K562 (cell line): ENCODE measurements at regions not wholly inside any gene's neighbourhood (a gene's known extent, or its start where the extent isn't known, plus 50 kb on each side); places are given as distances from the start of the nearest gene placed in this dataset.

Source experiments
- ARID1B ChIP-seq: fragments of 450-650 bp; IDR thresholded peaks from 2 replicates; pipeline ENCODE4 v1.6.1; 2016; ENCODE audit warnings: antibody characterized with exemption, mild to moderate bottlenecking, inconsistent platforms
- CBFA2T3 ChIP-seq: fragments of 450-650 bp; IDR thresholded peaks from 2 replicates; pipeline ENCODE4 v1.6.1; 2017
- ELF1 ChIP-seq: fragments of 200-800 bp; sonication (Bioruptor generic); IDR thresholded peaks from 2 replicates; pipeline ENCODE4 v1.6.1; 2016; ENCODE audit warnings: missing genetic modification characterization, missing compliant biosample characterization
- EP300 ChIP-seq: IDR thresholded peaks from 2 replicates; pipeline ENCODE4 v1.6.1; 2012; ENCODE audit warnings: low read length, improper control_type of control experiment
- FOSL1 ChIP-seq: fragments of 200-800 bp; sonication (Bioruptor generic); conservative IDR thresholded peaks from 2 replicates; pipeline ENCODE4 v1.6.1; 2016; ENCODE audit warnings: missing genetic modification characterization, missing compliant biosample characterization
- MAFF ChIP-seq: IDR thresholded peaks from 2 replicates; pipeline ENCODE4 v1.6.1; 2012; ENCODE audit warnings: low read length, improper control_type of control experiment
- MAFG ChIP-seq: fragments of 450-650 bp; conservative IDR thresholded peaks from 2 replicates; pipeline ENCODE4 v1.6.1; 2016; ENCODE audit warnings: missing genetic modification characterization, missing compliant biosample characterization
- MTA2 ChIP-seq: fragments of 450-650 bp; IDR thresholded peaks from 2 replicates; pipeline ENCODE4 v1.6.1; 2016; ENCODE audit warnings: low read depth
- NFE2 ChIP-seq: IDR thresholded peaks from 2 replicates; pipeline ENCODE4 v1.6.1; 2014; ENCODE audit warnings: antibody characterized with exemption, low read depth
- NR2C2 ChIP-seq, 2 experiments: fragments of 200-800 bp in 1 of 2; sonication (Bioruptor generic) in 1 of 2; sonication (generic) in 1 of 2; formaldehyde crosslinking in 1 of 2; IDR thresholded peaks; 2 replicates each; pipeline versions ENCODE4 v1.6.1 to v1.8.0; 2016 to 2022; ENCODE audit warnings: mild to moderate bottlenecking in 1 of 2, missing compliant biosample characterization in 1 of 2, missing genetic modification characterization in 1 of 2, missing genetic modification reagents in 1 of 2
- PML ChIP-seq: IDR thresholded peaks from 2 replicates; pipeline ENCODE4 v1.6.1; 2012; ENCODE audit warnings: low read length, inconsistent platforms
- POLR2H ChIP-seq: IDR thresholded peaks from 2 replicates; pipeline ENCODE4 v1.6.1; 2016; ENCODE audit warnings: missing genetic modification characterization, low read depth, mild to moderate bottlenecking, control low read depth, missing compliant biosample characterization, moderate library complexity
- SMARCE1 ChIP-seq: fragments of 450-650 bp; IDR thresholded peaks from 2 replicates; pipeline ENCODE4 v1.7.1; 2016; ENCODE audit warnings: mild to moderate bottlenecking
- TAL1 ChIP-seq: fragments of 450-650 bp; IDR thresholded peaks from 2 replicates; pipeline ENCODE4 v1.6.1; 2016; ENCODE audit warnings: mild to moderate bottlenecking
- TEAD1 ChIP-seq, 2 experiments: fragments of 450-650 bp in 1 of 2; sonication (generic) in 1 of 2; formaldehyde crosslinking; IDR thresholded peaks; 2 replicates each; pipeline versions ENCODE4 v1.4.0 to v1.8.0; 2020 to 2022; ENCODE audit warnings: mild to moderate bottlenecking in 2 of 2, missing genetic modification reagents in 1 of 2
- TEAD4 ChIP-seq, 2 experiments: sonication (generic) in 1 of 2; formaldehyde crosslinking in 1 of 2; IDR thresholded peaks; 2 replicates each; pipeline versions ENCODE4 v1.6.1 to v1.8.0; 2012 to 2022; ENCODE audit warnings: borderline replicate concordance in 1 of 2, inconsistent platforms in 1 of 2, low read length in 1 of 2, mild to moderate bottlenecking in 1 of 2, missing genetic modification reagents in 1 of 2
- ZNF146 ChIP-seq: IDR thresholded peaks from one replicate; pipeline ENCODE4 v1.6.1; 2018; ENCODE audit warnings: missing compliant biosample characterization; ENCODE audit not compliant: unreplicated experiment
- ZNF316 ChIP-seq: fragments of 450-650 bp; IDR thresholded peaks from 2 replicates; pipeline ENCODE4 v1.6.1; 2016

DNA sequence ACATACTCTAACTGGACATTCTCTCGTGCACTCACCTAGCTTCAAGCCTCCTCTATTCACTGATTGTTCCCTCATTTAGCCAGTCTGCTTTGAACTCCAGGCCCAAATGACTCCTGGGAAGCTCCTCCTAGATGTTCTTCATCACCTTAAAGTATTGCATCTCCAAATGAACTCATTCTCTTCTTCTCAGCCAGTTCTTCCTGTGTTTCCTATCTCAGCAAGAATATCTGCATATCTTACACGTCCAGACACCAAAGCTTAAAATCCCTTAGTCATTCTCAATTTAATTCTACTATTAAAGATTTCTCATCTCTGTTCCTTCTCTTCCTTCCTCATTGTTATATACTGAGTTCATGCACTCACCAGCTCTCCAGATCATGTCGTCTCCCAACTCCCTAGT lies 118.6 kb upstream of the DAB2 start (continued):
- TF ChIP-seq ZNF146 (CRISPR knock-in tag) (no peak), ELF1 (tag) (peak; percentile 55; the same call in 1 of the 2 replicates), POLR2H (tag) (no peak), MAFG (peak; percentile 99), TAL1 (peak; percentile 64), EP300 (peak; percentile 65), CBFA2T3 (peak; percentile 45), MAFF (peak; percentile 85), SMARCE1 (peak; percentile 48; the same call in 1 of the 2 replicates), TEAD4 (IDR thresholded peaks at IDR 0.05; ENCODE audit: low read length) (peak; percentile 63; the same call in 1 of the 2 replicates), TEAD4 (CRISPR knock-in tag; IDR thresholded peaks at IDR 0.05; ENCODE audit: borderline replicate concordance) (no peak), PML (no peak), TEAD1 (CRISPR knock-in tag; IDR thresholded peaks at IDR 0.05) (0 out of 4 replicates have a peak, but pooled peaks of 1 of the 2 experiments have one; percentile 2), FOSL1 (tag) (0 out of 2 replicates have a peak, but pooled peaks have one; percentile 21), ZNF316 (peak; percentile 89), NR2C2 (CRISPR knock-in tag; IDR thresholded peaks at IDR 0.05) (no peak), NR2C2 (tag; IDR thresholded peaks at IDR 0.05) (peak; percentile 20; the same call in 1 of the 2 replicates), MTA2 (peak; percentile 21; the same call in 1 of the 2 replicates), ARID1B (peak; percentile 81), NFE2 (peak; percentile 88)
